Retinal pigment epithelial cell (primary cell): ENCODE measurements at regions not wholly inside any gene's neighbourhood (a gene's known extent, or its start where the extent isn't known, plus 50 kb on each side); places are given as distances from the start of the nearest gene placed in this dataset.
"Not testable (repeated sequence)": the region's sequence is repeated elsewhere in the genome, so short reads cannot be mapped to it uniquely, and the experiment has no call there.

Experiments
- DNase-seq: peaks from one replicate; pipeline ENCODE4 v3.0.0-alpha.2; 2010; ENCODE audit warnings: low read depth
- H3K4me3 ChIP-seq: 2 replicates; pipeline ENCODE4 v1.5.1; 2011; ENCODE audit warnings: mild to moderate bottlenecking, low read length, control low read depth, moderate library complexity
- TF ChIP-seq, protein P1 (sequence below): conservative IDR thresholded peaks from 2 replicates; pipeline ENCODE4 v1.5.1; 2011; ENCODE audit warnings: low read depth, low read length, control low read depth, inconsistent platforms

DNA sequence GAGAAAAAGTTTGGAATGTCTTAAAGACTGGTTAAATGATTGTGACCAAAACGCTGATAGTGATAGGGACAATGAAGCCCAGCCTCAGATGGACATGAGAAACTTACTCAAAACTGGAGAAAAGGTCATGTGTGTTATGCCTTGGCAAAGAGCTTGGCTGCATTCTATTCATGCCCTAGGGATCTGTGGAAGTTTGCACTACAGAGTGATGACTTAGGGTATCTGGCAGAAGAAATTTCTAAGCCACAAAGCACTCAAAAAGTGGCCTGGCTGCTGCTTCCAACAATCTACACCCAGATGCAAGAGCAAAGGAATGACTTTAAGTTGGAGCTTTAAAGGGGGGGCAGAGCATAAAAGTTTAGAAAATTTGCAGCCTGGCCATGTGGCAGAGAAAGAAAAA, 521.3 kb downstream of the UQCRFS1 start:
- TF ChIP-seq, protein P1, sequence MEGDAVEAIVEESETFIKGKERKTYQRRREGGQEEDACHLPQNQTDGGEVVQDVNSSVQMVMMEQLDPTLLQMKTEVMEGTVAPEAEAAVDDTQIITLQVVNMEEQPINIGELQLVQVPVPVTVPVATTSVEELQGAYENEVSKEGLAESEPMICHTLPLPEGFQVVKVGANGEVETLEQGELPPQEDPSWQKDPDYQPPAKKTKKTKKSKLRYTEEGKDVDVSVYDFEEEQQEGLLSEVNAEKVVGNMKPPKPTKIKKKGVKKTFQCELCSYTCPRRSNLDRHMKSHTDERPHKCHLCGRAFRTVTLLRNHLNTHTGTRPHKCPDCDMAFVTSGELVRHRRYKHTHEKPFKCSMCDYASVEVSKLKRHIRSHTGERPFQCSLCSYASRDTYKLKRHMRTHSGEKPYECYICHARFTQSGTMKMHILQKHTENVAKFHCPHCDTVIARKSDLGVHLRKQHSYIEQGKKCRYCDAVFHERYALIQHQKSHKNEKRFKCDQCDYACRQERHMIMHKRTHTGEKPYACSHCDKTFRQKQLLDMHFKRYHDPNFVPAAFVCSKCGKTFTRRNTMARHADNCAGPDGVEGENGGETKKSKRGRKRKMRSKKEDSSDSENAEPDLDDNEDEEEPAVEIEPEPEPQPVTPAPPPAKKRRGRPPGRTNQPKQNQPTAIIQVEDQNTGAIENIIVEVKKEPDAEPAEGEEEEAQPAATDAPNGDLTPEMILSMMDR, result no peak
- DNase-seq, result no peak
- H3K4me3 ChIP-seq, result no peak overlapping the region

DNA sequence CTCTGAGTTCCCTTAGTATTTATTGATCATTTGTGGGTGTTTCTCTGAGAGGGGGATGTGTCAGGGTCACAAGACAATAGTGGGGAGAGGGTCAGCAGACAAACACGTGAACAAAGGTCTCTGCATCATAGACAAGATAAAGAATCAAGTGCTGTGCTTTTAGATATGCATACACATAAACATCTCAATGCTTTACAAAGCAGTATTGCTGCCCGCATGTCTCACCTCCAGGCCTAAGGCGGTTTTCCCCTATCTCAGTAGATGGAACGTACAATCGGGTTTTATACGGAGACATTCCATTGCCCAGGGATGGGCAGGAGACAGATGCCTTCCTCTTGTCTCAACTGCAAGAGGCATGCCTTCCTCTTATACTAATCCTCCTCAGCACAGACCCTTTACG, 523.5 kb downstream of the UQCRFS1 start:
- DNase-seq, H3K4me3 ChIP-seq: not testable (repeated sequence)

DNA sequence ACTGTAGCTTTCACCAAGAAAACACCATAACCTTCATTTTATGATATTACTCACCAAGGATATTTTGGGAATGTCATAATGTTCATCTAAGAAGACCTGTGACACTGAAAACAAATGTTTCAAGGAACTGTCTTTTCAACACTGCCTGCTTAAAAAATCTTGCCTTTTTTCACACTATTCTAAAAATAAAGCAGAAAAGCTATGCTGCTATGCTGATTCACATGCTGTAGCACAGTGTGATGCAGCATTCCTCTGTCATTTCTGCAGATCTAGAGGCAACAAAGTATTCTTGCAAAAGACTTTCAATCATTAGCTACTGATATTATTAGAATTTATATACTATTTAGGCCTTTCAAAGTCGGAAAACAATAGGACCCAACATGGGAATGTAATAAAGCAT, 525.7 kb downstream of the UQCRFS1 start:
- TF ChIP-seq, protein P1, result no peak
- H3K4me3 ChIP-seq, result no peak overlapping the region
- DNase-seq, result no peak

DNA sequence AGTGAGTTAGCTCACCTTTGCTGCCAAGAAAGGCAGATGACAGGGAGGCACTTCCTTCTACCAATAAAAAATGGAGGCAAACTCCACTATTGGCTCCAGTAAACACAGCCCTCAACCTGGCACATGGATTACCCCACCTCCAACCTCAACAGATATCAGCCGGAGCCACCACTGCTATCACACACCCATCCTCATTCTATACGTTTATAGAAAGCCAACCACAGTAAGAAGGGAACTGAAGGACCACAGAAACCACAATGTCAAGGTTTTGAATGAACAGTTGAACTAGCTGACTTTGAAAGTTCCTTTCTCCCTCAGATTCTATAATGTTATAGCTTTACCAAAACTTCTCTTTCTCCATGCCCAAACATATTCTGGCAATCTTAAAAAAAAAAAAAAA, 526.2 kb downstream of the UQCRFS1 start:
- TF ChIP-seq, protein P1, result no peak
- no peak overlapping the region for H3K4me3 ChIP-seq
- DNase-seq, result no peak

DNA sequence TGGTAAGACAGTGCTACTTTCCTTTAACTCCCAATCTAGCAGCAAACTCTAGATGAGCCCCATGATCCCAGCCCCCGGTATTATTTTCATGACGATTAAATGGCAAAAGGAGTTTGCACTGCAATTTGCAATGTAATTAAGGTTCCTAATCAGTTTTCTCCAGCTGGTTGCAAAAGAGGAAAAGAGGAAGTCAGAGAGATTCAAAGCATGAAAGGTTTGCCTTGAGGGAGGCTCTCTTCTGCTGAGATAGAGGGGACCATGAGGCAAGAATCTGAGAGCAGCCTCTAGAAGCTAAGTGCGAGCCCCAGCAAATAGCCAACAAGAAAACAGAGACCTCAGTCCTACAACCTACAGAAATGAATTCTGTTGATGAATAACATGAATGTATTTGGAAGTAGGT, 527.1 kb downstream of the UQCRFS1 start:
- H3K4me3 ChIP-seq, result no peak overlapping the region
- TF ChIP-seq, protein P1, result no peak
- DNase-seq, result no peak

DNA sequence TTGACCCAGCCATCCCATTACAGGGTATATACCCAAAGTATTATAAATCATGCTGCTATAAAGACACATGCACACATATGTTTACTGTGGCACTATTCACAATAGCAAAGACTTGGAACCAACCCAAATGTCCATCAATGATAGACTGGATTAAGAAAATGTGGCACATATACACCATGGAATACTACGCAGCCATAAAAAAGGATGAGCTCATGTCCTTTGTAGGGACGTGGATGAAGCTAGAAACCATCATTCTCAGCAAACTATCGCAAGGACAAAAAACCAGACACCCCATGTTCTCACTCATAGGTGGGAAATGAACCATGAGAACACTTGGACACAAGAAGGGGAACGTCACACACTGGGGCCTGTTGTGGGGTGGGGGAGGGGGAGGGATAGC, 527.9 kb downstream of the UQCRFS1 start:
- not testable (repeated sequence) for DNase-seq

DNA sequence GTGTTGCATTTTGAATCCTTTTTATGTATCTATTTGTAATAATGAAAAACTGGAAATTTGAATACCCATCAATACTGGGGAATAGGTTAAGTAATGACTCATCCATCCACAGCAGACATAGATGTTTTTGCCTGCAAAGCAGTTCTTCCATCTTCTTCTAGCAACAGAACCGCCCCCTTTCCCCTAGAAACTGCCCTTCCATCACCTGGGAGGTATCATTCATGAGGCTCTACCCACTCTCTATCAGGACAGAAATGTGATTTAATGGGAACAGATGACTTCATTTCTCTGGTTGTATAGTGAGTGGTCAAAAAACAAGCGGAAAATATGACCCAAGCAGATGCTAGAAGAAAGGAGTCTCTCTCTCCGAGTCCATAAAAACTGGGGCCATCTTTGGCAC, 532.8 kb downstream of the UQCRFS1 start:
- TF ChIP-seq, protein P1, result no peak
- H3K4me3 ChIP-seq, result no peak overlapping the region
- no peak for DNase-seq

More for the DNA sequence above, 527.9 kb downstream of the UQCRFS1 start:
- H3K4me3 ChIP-seq, result not testable (repeated sequence)

DNA sequence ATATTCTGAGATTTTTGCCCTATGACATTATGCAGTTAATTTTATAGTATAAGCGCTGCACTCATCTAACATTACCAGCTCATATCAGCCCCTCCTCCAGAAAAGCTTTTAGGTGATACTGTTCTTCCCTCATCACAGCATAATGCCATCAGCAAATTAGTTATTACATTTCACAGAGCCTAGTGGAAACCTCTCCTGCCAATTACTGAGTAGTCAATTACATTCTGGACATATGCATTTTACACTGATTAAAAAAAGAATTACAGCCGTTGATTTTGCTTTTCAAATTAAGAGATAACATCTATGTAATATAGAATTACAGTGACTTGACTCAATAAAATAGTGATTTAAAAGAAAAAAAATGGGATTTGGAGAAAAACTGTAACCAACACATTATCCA, 542.1 kb downstream of the UQCRFS1 start:
- TF ChIP-seq, protein P1, result no peak
- DNase-seq, result no peak
- no peak overlapping the region for H3K4me3 ChIP-seq
